ENCODE measurements at regions not wholly inside any gene's neighbourhood (a gene's known extent, or its start where the extent isn't known, plus 50 kb on each side); places are given as distances from the start of the nearest gene placed in this dataset.
A peak's percentile ranks its signal among the peaks of the same experiment; 100 is the strongest.
"Not testable (repeated sequence)": the region's sequence is repeated elsewhere in the genome, so short reads cannot be mapped to it uniquely, and the experiment has no call there.

DNA sequence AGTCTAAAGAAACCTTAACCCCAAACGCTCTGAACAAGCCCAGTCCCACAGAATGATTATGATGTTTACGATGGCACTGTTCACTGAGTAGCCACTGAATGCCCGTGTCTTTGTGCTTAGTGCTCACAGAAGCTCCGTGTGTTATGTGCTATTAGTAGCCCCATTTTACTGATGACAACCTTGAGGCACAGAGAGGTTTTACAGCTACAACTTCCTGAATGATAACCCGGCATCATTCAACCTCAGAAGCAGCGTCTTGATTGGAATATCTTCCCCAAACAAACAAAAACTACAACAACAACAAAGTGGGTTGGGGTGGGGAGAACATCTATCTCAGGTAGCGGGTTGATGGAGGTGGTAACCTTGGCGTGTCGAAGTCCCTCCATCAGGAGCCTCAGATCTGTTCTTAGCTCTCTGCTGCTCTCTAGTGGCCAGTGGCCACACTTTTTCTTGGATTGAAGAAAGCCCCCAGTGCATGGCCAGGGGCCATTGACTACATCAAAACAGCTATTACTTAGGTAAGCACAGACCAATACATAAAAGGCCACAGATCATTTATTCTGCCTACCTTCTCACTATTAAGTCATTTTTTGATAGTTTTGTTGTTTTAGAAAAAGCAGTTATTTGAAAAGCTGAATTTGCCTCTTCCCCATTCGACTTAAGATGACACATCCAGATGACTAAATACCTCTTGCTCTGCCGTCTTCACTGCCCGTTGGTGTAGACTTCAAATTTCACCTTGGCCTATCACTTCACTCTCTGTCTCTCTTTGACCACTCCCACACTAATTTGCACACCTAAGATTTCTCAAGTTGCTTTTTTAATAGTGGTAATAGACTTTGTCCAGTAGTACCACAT lies 376.9 kb downstream of the GALC start:
- H3K4me1 ChIP-seq (ENCODE audit: insufficient read depth, low read length): no peaks in the 10 kb centered on the region
- H3K27ac Mint-ChIP-seq (ENCODE audit: unreplicated experiment): no peak overlapping the region
- H3K4me2 ChIP-seq (ENCODE audit: low read length): no peak overlapping the region
- no peaks in the 10 kb centered on the region for H3K36me3 ChIP-seq (ENCODE audit: insufficient read depth, low read length)
- H3K4me3 ChIP-seq (ENCODE audit: insufficient read depth, low read depth, low read length): no peak overlapping the region
- no peaks in the 10 kb centered on the region for H3K36me3 Mint-ChIP-seq (ENCODE audit: low read depth, unreplicated experiment)
- DNase-seq (ENCODE audit: low read depth) (no peak), FAIRE-seq (no peak)
- peaks cover 6% of the 10 kb centered on the region for H3K9me3 Mint-ChIP-seq (ENCODE audit: unreplicated experiment)
- H3K27me3 Mint-ChIP-seq (ENCODE audit: low read depth, unreplicated experiment): no peaks in the 10 kb centered on the region
- no peak overlapping the region for H3K4me3 Mint-ChIP-seq (ENCODE audit: unreplicated experiment)
- H3K79me2 ChIP-seq (ENCODE audit: insufficient read depth, low read length): no peaks in the 10 kb centered on the region
- H3K27ac ChIP-seq (ENCODE audit: low read depth, low read length): no peak overlapping the region
- H3K4me1 Mint-ChIP-seq (ENCODE audit: low read depth, unreplicated experiment): peaks cover 10% of the 10 kb centered on the region
- no peaks in the 10 kb centered on the region for H3K27me3 ChIP-seq (ENCODE audit: insufficient read depth, low read length)
- TF ChIP-seq, protein P1, sequence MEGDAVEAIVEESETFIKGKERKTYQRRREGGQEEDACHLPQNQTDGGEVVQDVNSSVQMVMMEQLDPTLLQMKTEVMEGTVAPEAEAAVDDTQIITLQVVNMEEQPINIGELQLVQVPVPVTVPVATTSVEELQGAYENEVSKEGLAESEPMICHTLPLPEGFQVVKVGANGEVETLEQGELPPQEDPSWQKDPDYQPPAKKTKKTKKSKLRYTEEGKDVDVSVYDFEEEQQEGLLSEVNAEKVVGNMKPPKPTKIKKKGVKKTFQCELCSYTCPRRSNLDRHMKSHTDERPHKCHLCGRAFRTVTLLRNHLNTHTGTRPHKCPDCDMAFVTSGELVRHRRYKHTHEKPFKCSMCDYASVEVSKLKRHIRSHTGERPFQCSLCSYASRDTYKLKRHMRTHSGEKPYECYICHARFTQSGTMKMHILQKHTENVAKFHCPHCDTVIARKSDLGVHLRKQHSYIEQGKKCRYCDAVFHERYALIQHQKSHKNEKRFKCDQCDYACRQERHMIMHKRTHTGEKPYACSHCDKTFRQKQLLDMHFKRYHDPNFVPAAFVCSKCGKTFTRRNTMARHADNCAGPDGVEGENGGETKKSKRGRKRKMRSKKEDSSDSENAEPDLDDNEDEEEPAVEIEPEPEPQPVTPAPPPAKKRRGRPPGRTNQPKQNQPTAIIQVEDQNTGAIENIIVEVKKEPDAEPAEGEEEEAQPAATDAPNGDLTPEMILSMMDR (IDR thresholded peaks at IDR 0.05; ENCODE audit: insufficient read depth, low read depth, low read length): peak; percentile 68
- TF ChIP-seq EZH2 (IDR thresholded peaks at IDR 0.05; ENCODE audit: insufficient read depth, low read length): no peak
- H3K9me3 ChIP-seq (ENCODE audit: insufficient read depth, low read depth, low read length): peaks cover 4% of the 10 kb centered on the region
- H4K20me1 ChIP-seq (ENCODE audit: insufficient read depth, low read length): no peaks in the 10 kb centered on the region
- H3K9ac ChIP-seq (ENCODE audit: low read length): no peak overlapping the region
- no peak overlapping the region for H2AFZ ChIP-seq (ENCODE audit: low read depth, low read length)

DNA sequence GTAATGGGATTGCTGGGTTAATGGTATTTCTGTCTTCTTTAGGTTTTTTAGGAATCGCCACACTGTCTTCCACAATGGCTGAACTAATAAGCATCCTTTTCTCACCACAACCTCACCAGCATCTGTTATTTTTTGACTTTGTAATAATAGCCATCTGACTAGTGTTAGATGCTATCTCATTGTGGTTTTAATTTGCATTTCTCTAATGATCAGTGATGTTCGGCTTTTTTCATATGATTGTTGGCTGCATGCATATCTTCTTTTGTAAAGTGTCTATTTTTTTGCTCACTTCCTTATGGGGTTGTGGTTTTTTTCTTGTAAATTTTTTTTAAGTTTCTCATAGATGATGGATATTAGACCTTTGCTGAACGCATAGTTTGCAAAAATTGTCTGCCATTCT lies 377.9 kb downstream of the GALC start:
- Mint-ChIP-seq H3K4me3 (ENCODE audit: unreplicated experiment) (no peak overlapping the region), H3K36me3 (ENCODE audit: low read depth, unreplicated experiment) (no peaks in the 10 kb centered on the region), H3K4me1 (ENCODE audit: low read depth, unreplicated experiment) (peaks cover 10% of the 10 kb centered on the region), H3K27ac (ENCODE audit: unreplicated experiment) (no peak overlapping the region), H3K27me3 (ENCODE audit: low read depth, unreplicated experiment) (no peaks in the 10 kb centered on the region), H3K9me3 (ENCODE audit: unreplicated experiment) (peaks cover 2% of the 10 kb centered on the region)
- H3K9me3 ChIP-seq (ENCODE audit: insufficient read depth, low read depth, low read length): no peaks in the 10 kb centered on the region
- no peaks in the 10 kb centered on the region for H3K79me2 ChIP-seq (ENCODE audit: insufficient read depth, low read length)
- H3K4me1 ChIP-seq (ENCODE audit: insufficient read depth, low read length): no peaks in the 10 kb centered on the region
- no peaks in the 10 kb centered on the region for H3K36me3 ChIP-seq (ENCODE audit: insufficient read depth, low read length)
- DNase-seq (ENCODE audit: low read depth): peak; percentile 74
- H4K20me1 ChIP-seq (ENCODE audit: insufficient read depth, low read length): no peaks in the 10 kb centered on the region
- TF ChIP-seq, protein P1 (IDR thresholded peaks at IDR 0.05; ENCODE audit: insufficient read depth, low read depth, low read length): no peak
- no peak for TF ChIP-seq EZH2 (IDR thresholded peaks at IDR 0.05; ENCODE audit: insufficient read depth, low read length)
- H3K4me2 ChIP-seq (ENCODE audit: low read length): no peak overlapping the region
- H3K27ac ChIP-seq (ENCODE audit: low read depth, low read length): no peak overlapping the region
- no peak for FAIRE-seq
- H3K9ac ChIP-seq (ENCODE audit: low read length): no peak overlapping the region
- no peak overlapping the region for H2AFZ ChIP-seq (ENCODE audit: low read depth, low read length)
- no peaks in the 10 kb centered on the region for H3K27me3 ChIP-seq (ENCODE audit: insufficient read depth, low read length)
- H3K4me3 ChIP-seq (ENCODE audit: insufficient read depth, low read depth, low read length): no peak overlapping the region

DNA sequence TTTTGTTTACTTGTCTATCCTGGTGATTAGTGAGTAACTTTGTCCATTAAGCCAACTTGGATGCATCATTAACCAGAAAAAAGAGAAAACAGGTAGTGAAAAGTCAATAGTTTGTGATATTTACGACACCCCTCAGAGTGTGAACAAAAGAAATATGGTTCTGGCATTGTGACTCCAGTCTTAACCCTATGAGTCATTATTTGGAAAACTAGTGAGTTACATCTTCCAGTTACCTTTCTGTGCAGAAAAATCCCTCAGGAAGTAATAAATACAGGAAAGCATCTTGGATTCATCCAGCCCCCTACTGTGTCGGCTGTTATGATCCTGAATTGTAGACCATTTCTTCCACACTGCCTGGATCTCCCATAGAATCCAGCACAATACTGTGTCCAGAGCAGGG lies 379.1 kb downstream of the GALC start:
- Mint-ChIP-seq H3K27me3 (ENCODE audit: low read depth, unreplicated experiment) (no peaks in the 10 kb centered on the region), H3K9me3 (ENCODE audit: unreplicated experiment) (peaks cover 2% of the 10 kb centered on the region), H3K4me3 (ENCODE audit: unreplicated experiment) (no peak overlapping the region), H3K27ac (ENCODE audit: unreplicated experiment) (no peak overlapping the region), H3K4me1 (ENCODE audit: low read depth, unreplicated experiment) (peaks cover 10% of the 10 kb centered on the region), H3K36me3 (ENCODE audit: low read depth, unreplicated experiment) (no peaks in the 10 kb centered on the region)
- no peak overlapping the region for H2AFZ ChIP-seq (ENCODE audit: low read depth, low read length)
- FAIRE-seq (no peak), DNase-seq (ENCODE audit: low read depth) (no peak)
- H3K4me3 ChIP-seq (ENCODE audit: insufficient read depth, low read depth, low read length): no peak overlapping the region
- H3K4me2 ChIP-seq (ENCODE audit: low read length): no peak overlapping the region
- no peaks in the 10 kb centered on the region for H4K20me1 ChIP-seq (ENCODE audit: insufficient read depth, low read length)
- no peaks in the 10 kb centered on the region for H3K27me3 ChIP-seq (ENCODE audit: insufficient read depth, low read length)
- TF ChIP-seq, protein P1 (IDR thresholded peaks at IDR 0.05; ENCODE audit: insufficient read depth, low read depth, low read length): no peak
- no peak for TF ChIP-seq EZH2 (IDR thresholded peaks at IDR 0.05; ENCODE audit: insufficient read depth, low read length)
- no peaks in the 10 kb centered on the region for H3K79me2 ChIP-seq (ENCODE audit: insufficient read depth, low read length)
- no peaks in the 10 kb centered on the region for H3K36me3 ChIP-seq (ENCODE audit: insufficient read depth, low read length)
- H3K4me1 ChIP-seq (ENCODE audit: insufficient read depth, low read length): no peaks in the 10 kb centered on the region
- H3K9me3 ChIP-seq (ENCODE audit: insufficient read depth, low read depth, low read length): no peaks in the 10 kb centered on the region
- no peak overlapping the region for H3K27ac ChIP-seq (ENCODE audit: low read depth, low read length)
- no peak overlapping the region for H3K9ac ChIP-seq (ENCODE audit: low read length)

DNA sequence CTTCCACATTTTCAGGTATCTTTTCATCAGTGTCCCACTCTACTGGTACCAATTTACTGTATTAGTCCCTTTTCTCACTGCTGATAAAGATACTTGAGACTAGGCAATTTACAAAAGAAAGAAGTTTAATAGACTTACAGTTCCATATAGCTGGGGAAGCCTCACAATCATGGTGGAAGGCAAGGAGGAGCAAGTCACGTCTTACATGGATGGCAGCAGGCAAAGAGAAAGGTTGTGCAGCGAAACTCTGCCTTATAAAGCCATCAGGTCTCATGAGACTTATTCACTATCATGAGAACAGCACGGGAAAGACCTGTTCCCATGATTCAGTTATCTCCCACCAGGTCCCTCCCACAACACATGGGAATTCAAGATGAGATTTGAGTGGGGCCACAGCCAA lies 385.9 kb downstream of the GALC start:
- H4K20me1 ChIP-seq (ENCODE audit: insufficient read depth, low read length); DNase-seq (ENCODE audit: low read depth); H3K4me2 ChIP-seq (ENCODE audit: low read length); H2AFZ ChIP-seq (ENCODE audit: low read depth, low read length); H3K9me3 ChIP-seq (ENCODE audit: insufficient read depth, low read depth, low read length); H3K36me3 Mint-ChIP-seq (ENCODE audit: low read depth, unreplicated experiment); H3K4me3 ChIP-seq (ENCODE audit: insufficient read depth, low read depth, low read length); H3K27me3 Mint-ChIP-seq (ENCODE audit: low read depth, unreplicated experiment); H3K4me1 Mint-ChIP-seq (ENCODE audit: low read depth, unreplicated experiment); H3K4me3 Mint-ChIP-seq (ENCODE audit: unreplicated experiment); H3K27me3 ChIP-seq (ENCODE audit: insufficient read depth, low read length); H3K9me3 Mint-ChIP-seq (ENCODE audit: unreplicated experiment); H3K36me3 ChIP-seq (ENCODE audit: insufficient read depth, low read length); FAIRE-seq; H3K27ac Mint-ChIP-seq (ENCODE audit: unreplicated experiment); H3K27ac ChIP-seq (ENCODE audit: low read depth, low read length); H3K79me2 ChIP-seq (ENCODE audit: insufficient read depth, low read length); H3K9ac ChIP-seq (ENCODE audit: low read length); H3K4me1 ChIP-seq (ENCODE audit: insufficient read depth, low read length): not testable (repeated sequence)
